GM19395 (cell line): ENCODE measurements at regions not wholly inside any gene's neighbourhood (a gene's known extent, or its start where the extent isn't known, plus 50 kb on each side); places are given as distances from the start of the nearest gene placed in this dataset.
A peak's percentile ranks its signal among the peaks of the same experiment; 100 is the strongest.

Source experiments
- ATAC-seq: cut with Tn5 transposase; IDR thresholded peaks from one replicate; pipeline ENCODE4 v1.9.1; 2021; ENCODE audit warnings: mild to moderate bottlenecking, moderate library complexity; ENCODE audit not compliant: unreplicated experiment

DNA sequence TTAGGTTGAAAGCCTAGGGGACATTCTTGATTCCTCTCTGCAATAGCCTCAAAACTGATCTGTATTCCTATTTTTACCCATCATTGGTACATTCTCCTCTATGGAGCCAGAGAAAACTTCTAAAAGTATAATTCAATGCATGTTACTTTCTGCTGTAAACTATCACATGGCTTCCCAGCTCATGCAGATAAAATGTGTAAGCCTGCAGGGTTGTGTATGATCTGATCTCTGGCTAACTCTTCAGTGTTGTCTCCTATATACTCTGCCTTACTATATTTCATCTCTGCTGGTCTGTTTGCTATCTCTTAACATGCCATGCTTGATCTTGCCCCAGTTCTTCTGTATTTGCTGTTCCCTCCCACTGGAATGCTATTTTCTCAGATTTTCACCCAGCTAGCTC lies 323.3 kb upstream of the RSPO3 start:
- ATAC-seq, result no peak

DNA sequence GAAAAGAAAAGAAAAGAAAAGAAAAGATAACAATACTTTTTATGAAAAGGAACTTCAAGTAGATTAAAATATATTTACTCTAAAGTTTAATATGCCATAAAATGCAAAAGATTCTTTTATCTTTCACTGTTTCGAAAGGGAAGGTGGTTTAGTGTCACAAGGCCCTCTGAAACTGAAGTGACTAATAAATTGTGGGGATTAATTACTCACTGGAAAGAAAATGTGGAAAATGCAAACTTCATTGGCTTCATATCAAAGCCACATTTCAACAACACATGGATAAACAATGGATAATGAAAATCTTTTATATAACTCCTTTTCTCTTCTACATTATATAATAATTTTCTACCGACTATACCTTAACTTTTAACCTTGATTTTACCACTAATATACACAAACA lies 320.5 kb upstream of the RSPO3 start:
- no peak for ATAC-seq

DNA sequence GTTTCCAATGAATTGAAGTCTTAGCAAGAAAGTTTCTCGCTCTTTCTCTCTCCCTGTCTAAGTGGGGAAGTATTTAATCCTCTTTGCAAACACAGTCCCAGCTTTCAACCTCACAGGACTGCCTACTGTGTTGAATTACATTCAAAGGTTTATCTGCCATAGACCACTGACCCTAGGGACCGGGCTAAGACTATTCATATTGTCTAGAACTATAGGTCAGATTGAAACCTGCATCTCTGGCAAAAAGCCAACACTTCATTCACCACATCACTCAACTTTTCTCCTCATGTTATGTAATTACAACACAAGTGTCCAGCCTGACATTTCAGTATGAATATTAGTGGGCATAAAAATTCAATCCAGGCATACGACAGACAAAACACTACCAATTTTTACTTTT lies 314.7 kb upstream of the RSPO3 start:
- ATAC-seq, result peak; percentile 39

DNA sequence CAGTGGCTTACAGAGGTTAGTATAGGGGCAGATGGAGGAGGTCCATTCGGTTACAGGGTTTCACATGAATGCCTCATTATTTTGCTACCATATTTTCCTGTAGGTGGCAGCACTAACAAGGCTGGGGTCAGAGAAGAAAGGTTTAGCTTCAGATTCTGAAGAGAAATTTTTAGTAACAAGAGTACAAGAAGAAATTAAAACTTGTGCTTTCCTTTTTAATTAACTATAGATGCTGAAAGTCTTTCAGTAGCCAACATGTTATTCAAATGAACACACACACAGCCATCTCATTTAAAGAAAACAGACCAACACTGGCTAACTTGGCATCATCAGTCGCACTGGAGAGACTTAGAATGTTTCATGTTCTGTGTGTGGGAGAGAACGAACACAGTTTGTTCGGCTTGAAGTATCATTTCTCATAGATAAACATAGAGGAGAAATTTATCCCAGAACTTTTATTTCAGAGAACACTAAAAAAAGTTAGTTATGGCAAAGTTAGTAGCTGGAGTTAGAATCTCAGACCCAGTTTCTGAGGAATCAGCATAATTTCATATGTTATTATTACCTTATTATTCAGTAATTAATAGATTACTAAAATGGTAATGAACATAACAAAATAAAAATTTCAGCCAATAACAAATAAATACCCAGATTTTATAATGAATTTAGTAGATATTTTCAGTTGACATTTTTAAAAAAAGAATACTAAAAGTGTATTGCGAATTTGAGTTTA lies 314.0 kb upstream of the RSPO3 start:
- peak; percentile 91 for ATAC-seq

DNA sequence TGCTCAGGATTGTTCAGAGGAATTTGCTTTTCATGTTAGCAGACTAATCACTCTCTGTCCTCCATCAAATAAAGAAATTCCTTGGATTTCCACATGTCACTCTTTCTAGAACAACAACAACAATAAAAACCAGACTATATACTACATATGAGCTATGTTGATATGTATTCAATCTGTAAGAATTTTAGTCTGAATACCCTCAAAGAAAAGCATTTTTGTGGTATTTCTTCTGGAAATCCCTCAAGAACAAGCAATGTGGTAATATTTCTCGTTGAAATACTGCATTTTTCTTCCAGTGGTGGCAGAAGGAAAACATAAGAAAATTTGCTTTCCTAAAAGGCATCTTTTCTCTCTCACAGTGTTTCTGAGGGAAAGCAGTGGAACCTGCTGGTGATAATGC lies 312.6 kb upstream of the RSPO3 start:
- no peak for ATAC-seq

DNA sequence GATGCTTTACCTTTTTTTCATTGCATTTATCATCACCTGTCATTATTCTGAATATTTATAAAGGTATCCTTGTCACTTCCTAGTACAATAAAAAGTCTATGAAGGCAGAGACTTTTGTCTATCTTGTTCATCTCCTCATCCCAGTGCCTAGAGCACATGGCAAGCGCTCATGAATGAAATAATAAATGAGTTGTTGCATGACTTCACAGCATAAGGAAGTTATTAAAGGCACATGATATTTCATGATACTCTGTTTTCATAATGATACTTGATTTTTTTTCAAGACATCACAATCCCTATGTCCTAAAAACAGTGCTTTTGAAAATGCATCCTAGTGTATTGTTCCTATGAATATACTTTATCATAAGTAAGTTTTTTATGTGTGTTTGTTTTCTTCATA lies 310.6 kb upstream of the RSPO3 start:
- ATAC-seq, result no peak

DNA sequence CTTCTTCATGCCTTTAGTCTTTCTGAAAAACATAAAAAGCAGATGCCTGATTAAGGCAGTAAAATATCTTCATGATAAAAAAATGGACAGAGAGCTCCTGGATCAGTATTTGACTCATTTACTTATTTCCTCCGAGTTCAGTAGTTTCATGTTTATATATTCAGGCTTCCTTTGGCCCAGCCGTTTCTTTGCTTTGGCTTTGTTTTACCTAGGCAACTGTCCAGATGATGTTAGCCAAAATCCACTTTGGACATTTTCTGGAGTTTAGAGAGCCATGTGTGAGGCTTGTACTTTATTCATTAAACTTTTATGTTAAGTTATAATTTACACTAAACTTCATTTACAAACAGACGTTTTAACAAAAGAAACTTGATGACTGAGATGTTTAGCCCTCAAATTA lies 307.1 kb upstream of the RSPO3 start:
- ATAC-seq, result no peak

DNA sequence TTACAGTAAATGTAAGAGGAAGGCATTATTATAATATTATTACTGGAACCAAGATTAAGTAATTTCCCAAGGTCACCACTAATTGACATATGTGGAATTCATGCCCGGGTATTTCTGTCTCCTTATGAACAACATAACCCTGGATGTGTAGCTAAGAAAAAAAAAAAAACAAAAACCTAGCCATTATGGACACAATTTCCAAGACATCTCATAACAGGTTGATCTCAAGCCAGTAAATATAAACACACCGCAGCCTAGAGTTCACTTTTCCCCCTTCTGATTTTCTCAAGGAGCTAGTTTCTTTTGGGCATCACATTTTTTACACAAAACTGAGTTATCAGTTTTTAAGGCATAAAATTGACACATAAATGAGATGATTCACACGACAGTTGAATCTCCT lies 306.5 kb upstream of the RSPO3 start:
- no peak for ATAC-seq

DNA sequence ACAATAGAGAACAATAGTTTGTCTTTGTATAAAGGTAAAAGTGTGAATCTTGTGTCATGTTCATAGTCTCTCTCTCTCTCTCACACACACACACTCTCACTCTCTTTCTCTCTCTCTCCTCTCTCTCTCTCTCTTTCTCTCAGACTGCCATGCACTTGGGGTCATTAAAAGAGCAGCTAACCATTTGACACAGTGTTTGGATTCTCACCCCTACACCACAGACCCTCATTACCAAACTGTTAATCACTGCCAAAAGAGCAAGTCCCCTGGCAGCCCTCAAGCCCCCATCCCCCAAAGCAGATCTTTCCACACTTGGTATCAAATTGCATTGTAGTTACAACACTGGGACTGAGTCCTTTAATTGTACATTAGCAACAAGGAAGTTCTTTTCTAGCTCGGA lies 305.8 kb upstream of the RSPO3 start:
- ATAC-seq, result no peak

DNA sequence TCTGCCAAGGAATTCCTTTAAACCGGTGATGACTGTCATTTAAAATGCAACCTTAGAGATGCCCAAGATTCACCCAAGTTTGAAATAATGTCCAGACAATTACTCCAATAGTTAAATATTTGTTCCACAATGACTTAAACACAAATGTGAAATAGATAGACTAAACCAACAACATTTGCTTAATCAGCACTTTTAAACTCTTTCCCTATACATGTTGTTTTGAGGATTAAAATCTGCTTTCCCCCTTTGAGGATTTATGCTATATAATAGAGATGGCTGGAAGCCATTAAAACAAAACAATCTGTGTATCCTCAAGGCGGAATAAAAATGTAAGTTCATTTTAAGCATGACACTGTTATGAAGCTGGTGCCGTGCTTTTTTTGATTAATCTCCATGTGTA lies 297.8 kb upstream of the RSPO3 start:
- no peak for ATAC-seq

DNA sequence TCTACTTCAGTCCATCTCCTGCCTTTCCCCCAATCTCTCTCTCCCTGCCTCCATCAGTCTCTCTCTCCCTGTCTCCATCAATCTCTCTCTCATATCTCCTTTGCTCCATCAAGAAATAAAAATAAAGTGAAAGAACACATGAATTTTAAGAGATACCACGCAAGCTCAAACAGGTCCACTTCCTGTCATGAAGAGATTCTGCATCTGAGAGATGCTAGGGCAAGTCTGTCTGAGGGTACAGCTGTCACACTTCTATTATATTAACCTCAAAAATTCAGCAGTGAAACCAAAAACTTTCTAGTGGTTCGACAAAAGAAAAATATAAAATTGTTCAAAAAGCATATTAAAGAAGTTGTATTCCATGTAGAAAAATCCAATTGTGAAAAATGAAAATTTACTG lies 296.8 kb upstream of the RSPO3 start:
- ATAC-seq, result no peak

DNA sequence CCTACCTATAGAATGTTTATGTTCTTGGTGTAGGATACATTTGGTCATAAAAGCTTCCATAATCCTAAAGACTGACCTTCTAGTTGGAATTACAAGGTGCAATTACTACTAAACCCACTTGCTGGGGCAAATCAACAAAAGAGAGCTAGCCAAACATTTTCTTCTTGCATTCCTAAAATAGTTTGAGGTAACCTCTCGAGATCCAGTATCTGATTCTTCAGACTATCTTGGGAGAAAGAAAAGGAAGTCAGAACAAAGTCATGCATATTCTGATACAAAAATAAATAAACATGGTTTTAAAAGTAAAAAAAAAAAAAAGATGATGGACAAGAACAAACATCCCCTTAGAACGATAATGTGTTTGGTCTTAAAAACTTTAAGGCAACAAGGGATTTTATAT lies 294.2 kb upstream of the RSPO3 start:
- ATAC-seq, result no peak

DNA sequence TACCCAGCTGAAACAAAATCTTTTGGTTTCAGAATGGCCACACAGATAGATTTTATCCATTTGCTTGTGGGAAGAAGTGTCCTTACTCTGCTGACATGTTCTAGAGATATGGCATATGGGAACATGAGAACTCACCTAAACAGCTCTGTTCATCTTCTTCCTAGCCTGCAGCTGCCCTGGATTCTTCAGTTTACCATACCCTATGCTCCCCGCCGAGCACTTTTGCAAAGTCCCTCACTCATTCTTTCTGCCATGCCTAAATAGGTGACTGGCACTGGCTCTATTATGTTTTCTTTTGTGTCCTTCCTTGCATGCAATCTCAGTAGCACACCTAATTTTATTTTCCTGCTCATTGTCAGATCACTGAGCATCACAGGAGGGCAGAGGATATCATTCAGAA lies 293.7 kb upstream of the RSPO3 start:
- no peak for ATAC-seq

DNA sequence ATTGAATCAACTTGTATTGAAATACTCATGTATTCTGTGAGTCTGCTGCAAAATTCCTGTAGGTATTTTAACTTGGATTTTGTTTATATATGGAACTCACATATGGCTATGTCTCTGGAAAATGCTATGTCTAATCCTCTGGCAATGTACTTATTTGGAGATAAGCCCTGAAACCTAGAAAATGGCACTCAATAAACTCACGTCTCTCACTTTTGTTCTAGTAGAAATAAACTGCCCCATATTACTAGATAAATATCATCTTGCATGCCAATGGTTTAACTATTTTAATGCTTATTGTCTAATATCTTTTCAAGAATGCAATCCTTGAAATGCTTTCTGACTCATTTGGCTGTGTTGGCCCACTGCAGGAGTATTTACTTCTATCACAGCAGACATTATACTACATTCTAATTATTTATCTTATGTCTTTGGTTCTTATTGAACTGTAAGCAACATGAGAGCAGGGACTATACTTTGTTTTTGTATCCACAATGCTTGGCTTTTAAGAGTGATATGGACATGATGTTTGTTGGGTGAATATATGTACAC lies 292.2 kb upstream of the RSPO3 start:
- no peak for ATAC-seq

DNA sequence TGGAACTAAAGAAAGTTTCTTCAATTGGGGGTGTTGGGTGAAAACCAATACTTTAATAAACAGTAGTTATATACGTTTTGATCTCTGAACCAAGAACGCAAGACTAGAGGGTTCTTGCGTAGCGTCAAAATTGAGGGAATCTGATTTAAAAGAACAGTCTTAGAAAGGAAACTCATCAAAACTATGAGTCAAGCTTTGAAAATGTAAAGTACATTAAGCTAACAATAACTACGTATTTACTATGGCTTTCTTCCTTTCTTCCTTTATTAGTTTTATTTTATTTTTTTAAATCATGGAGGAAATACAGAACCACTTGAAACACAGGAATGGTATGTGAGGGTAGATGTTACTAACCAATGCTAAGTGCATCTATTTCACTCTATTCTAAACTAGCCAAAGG lies 287.0 kb upstream of the RSPO3 start:
- no peak for ATAC-seq

DNA sequence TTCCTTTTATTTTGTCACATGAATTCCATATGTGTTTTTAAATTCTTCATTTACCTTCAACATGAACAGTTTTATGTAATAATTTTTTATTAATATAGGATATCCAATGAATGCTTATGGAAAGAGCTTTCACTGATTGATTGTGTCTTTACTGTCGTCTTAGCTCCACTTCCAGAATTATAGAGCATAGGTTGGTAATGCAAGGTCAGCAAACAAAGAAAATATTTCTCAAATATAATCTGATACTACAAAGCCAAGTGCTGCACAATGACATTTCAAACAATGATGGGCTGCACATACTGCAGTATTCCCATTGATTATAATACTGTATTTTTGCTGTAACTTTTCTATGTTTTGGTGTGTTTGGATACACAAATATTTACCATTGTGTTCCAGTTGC lies 275.7 kb upstream of the RSPO3 start:
- no peak for ATAC-seq

DNA sequence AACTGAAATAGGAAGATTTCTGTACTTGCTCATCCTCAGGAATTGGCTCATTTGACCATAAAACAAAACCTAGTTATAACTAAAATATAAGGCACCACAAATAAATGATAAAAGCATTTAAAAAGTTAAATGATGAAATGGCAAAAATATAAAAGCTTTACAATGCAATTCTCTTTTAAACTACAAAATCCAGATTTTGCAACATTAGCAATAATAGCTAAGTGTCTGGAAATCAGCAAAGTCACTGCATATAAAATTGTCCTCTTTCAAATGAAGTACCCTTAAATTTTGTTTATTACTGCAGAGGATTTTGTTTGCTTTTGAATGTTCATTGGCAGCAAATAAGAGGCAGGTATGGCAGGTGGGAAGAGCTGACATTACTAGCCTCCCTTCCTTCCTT lies 270.4 kb upstream of the RSPO3 start:
- ATAC-seq, result no peak

DNA sequence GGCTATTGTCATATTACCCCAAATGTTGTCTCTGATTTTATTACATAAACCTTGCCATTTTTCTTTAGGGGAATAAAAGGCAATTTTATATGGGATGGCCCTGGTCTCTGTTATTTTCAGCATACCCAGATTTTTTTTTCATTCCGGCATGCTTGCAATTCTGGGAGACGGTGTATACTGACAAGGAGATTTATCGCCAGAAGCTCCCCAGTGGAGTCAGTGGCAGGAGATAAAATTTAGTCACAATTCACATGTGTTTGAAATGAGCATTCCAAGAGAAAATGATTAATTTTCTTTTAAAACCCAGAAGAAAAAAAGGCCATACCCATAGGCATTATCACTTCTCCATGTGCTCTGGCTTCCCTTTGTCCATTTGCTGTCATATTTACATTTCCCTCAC lies 250.8 kb upstream of the RSPO3 start:
- ATAC-seq, result no peak

DNA sequence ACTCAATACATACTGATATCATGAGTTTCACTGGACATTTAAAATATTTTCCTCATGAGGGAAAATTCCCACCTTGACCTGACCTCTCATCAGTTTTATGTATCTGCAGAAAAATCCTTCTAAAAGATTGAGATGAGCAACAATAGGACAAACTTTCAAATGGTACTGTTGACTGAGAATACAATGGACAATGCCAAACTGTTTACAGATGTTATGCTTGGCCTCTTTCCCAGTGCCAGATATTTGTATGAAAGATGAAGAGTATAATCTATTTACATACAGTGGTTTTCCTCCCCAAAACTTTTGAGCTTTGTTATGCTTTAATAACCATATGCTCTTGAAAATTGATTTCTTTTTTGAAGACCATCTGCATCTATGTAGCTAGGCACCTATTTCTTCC lies 245.1 kb upstream of the RSPO3 start:
- no peak for ATAC-seq

DNA sequence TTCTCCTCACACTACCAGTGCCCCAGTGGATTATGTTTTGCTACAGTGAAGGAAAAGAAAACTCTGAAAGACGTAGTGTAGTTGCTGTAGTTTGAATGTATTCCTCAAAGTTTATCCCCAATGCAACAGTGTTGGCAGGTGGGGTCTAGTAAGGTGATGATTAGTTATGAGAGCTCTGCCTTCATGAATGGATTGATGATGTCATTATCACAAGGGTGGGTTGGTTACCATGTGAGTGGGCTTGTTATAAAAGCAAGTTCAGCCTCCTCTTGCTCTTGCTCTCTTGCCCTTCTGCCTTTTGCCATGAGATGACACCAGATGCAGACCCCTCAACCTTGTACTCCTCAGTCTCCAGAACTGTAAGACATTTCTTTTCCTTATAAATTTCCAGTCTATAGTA lies 244.7 kb upstream of the RSPO3 start:
- no peak for ATAC-seq

DNA sequence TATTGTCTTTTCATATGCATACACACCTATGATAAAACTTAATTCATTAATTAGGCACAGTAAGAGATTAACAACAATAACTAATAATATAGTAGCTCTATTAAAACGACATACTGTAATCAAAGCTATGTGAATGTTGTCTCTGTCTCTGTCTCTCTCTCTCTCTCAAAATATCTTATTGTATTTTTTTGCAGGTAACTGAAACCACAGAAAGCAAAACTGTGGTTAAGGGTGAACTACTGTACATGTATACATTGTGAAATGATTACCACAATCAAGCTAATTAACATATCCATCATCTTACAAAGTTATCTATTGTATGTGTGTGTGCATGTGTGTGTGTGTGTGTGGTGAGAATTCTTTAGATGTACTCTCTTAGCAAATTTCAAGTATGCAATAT lies 242.0 kb upstream of the RSPO3 start:
- ATAC-seq, result no peak

DNA sequence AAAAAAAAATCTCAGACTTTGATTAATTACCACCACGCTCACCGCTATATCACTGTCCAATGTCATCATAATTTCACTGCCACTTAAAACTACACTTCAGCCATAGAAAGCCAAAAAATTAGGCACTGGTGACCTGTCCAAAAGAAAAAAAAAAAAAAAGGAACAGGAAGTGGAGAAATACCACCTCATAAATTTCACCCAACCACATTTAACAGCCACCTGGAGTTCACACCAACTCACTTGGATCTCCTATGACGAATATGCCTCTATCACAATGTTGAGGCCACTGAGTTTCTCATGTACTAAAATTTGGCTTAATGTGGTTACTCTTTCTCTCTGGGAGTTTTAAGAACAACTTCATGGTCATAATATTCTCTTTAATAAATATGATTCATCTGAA lies 237.5 kb upstream of the RSPO3 start:
- no peak for ATAC-seq

DNA sequence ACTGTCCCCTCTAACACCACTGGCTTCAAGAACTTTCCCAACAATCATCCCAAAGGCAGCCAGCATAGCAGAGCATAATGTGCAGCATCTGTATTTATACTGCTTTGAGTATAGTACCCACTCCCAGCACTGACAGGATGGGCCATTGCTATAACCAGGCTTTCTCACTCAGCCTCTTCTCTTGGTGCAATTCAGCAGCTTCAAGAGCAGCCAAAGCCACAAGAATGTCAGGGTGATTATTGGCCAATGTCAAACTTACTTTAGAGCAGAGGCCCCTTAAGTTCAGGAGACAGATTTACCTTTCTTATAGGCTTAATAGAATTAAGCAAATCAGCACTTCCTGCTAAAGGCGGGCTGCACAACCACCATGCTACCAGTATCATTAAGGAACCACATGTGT lies 232.4 kb upstream of the RSPO3 start:
- no peak for ATAC-seq
